Renal cortex interstitium (tissue), 11 donors: ENCODE measurements at regions not wholly inside any gene's neighbourhood (a gene's known extent, or its start where the extent isn't known, plus 50 kb on each side); places are given as distances from the start of the nearest gene placed in this dataset.

Experiments used
- DNase-seq, 11 donors: peaks; one replicate each; pipeline ENCODE4 v3.0.0-alpha.2; 2013; ENCODE audit warnings: low read depth in 9 of 11, low spot score in 4 of 11; ENCODE audit errors: extremely low read depth in 1 of 11

GRCh38 chr5:155068616-155069100 lies 55.1 kb downstream of the KIF4B start:
- no peak for DNase-seq

GRCh38 chr5:155069961-155070360 lies 56.4 kb downstream of the KIF4B start:
- no peak for DNase-seq

- no peak for DNase-seq
Observed at GRCh38 chr5:155070781-155071180, 57.2 kb downstream of the KIF4B start.

GRCh38 chr5:155076379-155076778 lies 62.8 kb downstream of the KIF4B start:
- DNase-seq: no peak

- no peak for DNase-seq
Observed at GRCh38 chr5:155079698-155080097, 66.1 kb downstream of the KIF4B start.

GRCh38 chr5:155080721-155081120 lies 67.2 kb downstream of the KIF4B start:
- peak in 1 of 11 donors; percentile 10 for DNase-seq

GRCh38 chr5:155081618-155082017 lies 68.1 kb downstream of the KIF4B start:
- DNase-seq: no peak

- no peak for DNase-seq
Observed at GRCh38 chr5:155082401-155082800, 68.8 kb downstream of the KIF4B start.

GRCh38 chr5:155085282-155085989 lies 71.9 kb downstream of the KIF4B start:
- DNase-seq: no peak

GRCh38 chr5:155087036-155087435 lies 73.5 kb downstream of the KIF4B start:
- DNase-seq: no peak

GRCh38 chr5:155088811-155089210 lies 75.3 kb downstream of the KIF4B start:
- DNase-seq: no peak

GRCh38 chr5:155089643-155090042 lies 76.1 kb downstream of the KIF4B start:
- no peak for DNase-seq

- no peak for DNase-seq
Observed at GRCh38 chr5:155091063-155091648, 77.6 kb downstream of the KIF4B start.

- DNase-seq: no peak
Observed at GRCh38 chr5:155091768-155092717, 78.5 kb downstream of the KIF4B start.

- no peak for DNase-seq
Observed at GRCh38 chr5:155094455-155094854, 80.9 kb downstream of the KIF4B start.

- no peak for DNase-seq
Observed at GRCh38 chr5:155097995-155098394, 84.4 kb downstream of the KIF4B start.

- DNase-seq: no peak
Observed at GRCh38 chr5:155098433-155098832, 84.9 kb downstream of the KIF4B start.

- no peak for DNase-seq
Observed at GRCh38 chr5:155101697-155102096, 88.1 kb downstream of the KIF4B start.

GRCh38 chr5:155103146-155103545 lies 89.6 kb downstream of the KIF4B start:
- DNase-seq: no peak

GRCh38 chr5:155104441-155104840 lies 90.9 kb downstream of the KIF4B start:
- DNase-seq: no peak
